Esophagus muscularis mucosa (tissue), 4 donors: ENCODE measurements at regions not wholly inside any gene's neighbourhood (a gene's known extent, or its start where the extent isn't known, plus 50 kb on each side); places are given as distances from the start of the nearest gene placed in this dataset.

ENCODE experiments used
- DNase-seq: peaks from one replicate; pipeline ENCODE4 v3.0.0-alpha.2; 2017; ENCODE audit errors: extremely low spot score
- H3K27ac ChIP-seq, 4 donors: fragments of 200-600 bp; sonication (generic); replicated peaks in 1 of 4; 1 replicate in 3 of 4; 2 replicates in 1 of 4; pipeline ENCODE4 v1.5.1; 2016 to 2019; ENCODE audit warnings: mild to moderate bottlenecking in 1 of 4
- H3K27me3 ChIP-seq, 4 donors: fragments of 200-600 bp; sonication (generic); one replicate each; pipeline versions ENCODE4 v1.5.1 to v1.6.0; 2016 to 2019
- H3K36me3 ChIP-seq, 4 donors: fragments of 200-600 bp; sonication (generic); one replicate each; pipeline ENCODE4 v1.5.1; 2016 to 2019
- H3K4me1 ChIP-seq, 4 donors: fragments of 200-600 bp; sonication (generic); one replicate each; pipeline ENCODE4 v1.5.1; 2016 to 2019
- H3K4me3 ChIP-seq, 4 donors: fragments of 200-600 bp; sonication (generic); 1 replicate in 2 of 4; 2 replicates in 2 of 4; pipeline ENCODE4 v1.5.1; 2016 to 2019; ENCODE audit warnings: mild to moderate bottlenecking in 4 of 4, moderate library complexity in 1 of 4
- H3K9me3 ChIP-seq, 4 donors: fragments of 200-600 bp; sonication (generic); 1 replicate in 3 of 4; 2 replicates in 1 of 4; pipeline ENCODE4 v1.5.1; 2016 to 2019
- EP300 ChIP-seq: sonication (generic); formaldehyde crosslinking; IDR thresholded peaks from one replicate; pipeline ENCODE4 v1.6.1; 2017; ENCODE audit warnings: antibody characterized with exemption
- POLR2A ChIP-seq: fragments of 450-650 bp; IDR thresholded peaks from one replicate; pipeline ENCODE4 v1.6.1; 2017; ENCODE audit warnings: antibody characterized with exemption, moderate library complexity, mild to moderate bottlenecking, low read depth
- POLR2AphosphoS5 ChIP-seq, 2 donors: sonication (generic); formaldehyde crosslinking; IDR thresholded peaks; one replicate each; pipeline ENCODE4 v1.6.1; 2017; ENCODE audit warnings: antibody characterized with exemption in 2 of 2
- WGBS: methylation state at CpG from one replicate; pipeline ENCODE4 v1.1.5; 2018; 5-methylcytosine and 5-hydroxymethylcytosine counted together
- intact Hi-C: fragments of 100-400 bp; cut with DNase I; formaldehyde crosslinking; loops from one replicate; pipeline ENCODE4 v1.15.1; 2023
- TF ChIP-seq, protein P1 (sequence below), 3 experiments: fragments of 200-600 bp in 2 of 3; fragments of 450-650 bp in 1 of 3; sonication (generic) in 2 of 3; IDR thresholded peaks; one replicate each; pipeline ENCODE4 v1.5.1; 2017 to 2019; ENCODE audit warnings: antibody characterized with exemption in 3 of 3, mild to moderate bottlenecking in 2 of 3, moderate library complexity in 1 of 3

DNA sequence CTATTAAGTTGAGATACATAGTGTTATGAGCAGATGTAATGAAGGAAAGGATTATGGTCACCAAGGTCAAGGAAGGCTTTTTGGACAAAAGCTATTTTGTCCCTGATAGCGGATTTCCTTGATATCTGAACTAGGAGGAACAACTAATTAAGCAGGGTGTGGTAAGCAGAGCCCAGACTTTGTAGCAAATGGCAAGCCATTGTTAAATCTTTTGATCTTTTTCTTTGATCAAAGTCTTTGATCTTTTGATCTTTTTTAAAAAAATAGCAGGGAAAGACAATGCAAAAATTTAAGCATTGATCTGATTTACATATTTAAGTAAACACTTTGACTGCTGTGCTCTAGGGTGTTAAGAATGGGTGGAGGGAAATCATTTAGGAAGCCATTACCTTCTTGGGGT, 1242.0 kb downstream of the MAT2B start:
- no peaks in the 10 kb centered on the region for H3K27me3 ChIP-seq
- H3K4me3 ChIP-seq, result no peak overlapping the region
- intact Hi-C loops, result no loop called here
- H3K27ac ChIP-seq, result no peak overlapping the region
- no peaks in the 10 kb centered on the region for H3K9me3 ChIP-seq
- DNase-seq, result no peak
- H3K4me1 ChIP-seq, result no peaks in the 10 kb centered on the region
- WGBS, result 70% methylated on average over 1 of the region's 1 CpG
- TF ChIP-seq POLR2AphosphoS5 (IDR thresholded peaks at IDR 0.05), result no peak
- TF ChIP-seq, protein P1, sequence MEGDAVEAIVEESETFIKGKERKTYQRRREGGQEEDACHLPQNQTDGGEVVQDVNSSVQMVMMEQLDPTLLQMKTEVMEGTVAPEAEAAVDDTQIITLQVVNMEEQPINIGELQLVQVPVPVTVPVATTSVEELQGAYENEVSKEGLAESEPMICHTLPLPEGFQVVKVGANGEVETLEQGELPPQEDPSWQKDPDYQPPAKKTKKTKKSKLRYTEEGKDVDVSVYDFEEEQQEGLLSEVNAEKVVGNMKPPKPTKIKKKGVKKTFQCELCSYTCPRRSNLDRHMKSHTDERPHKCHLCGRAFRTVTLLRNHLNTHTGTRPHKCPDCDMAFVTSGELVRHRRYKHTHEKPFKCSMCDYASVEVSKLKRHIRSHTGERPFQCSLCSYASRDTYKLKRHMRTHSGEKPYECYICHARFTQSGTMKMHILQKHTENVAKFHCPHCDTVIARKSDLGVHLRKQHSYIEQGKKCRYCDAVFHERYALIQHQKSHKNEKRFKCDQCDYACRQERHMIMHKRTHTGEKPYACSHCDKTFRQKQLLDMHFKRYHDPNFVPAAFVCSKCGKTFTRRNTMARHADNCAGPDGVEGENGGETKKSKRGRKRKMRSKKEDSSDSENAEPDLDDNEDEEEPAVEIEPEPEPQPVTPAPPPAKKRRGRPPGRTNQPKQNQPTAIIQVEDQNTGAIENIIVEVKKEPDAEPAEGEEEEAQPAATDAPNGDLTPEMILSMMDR (IDR thresholded peaks at IDR 0.05), result no peak
- H3K36me3 ChIP-seq, result no peaks in the 10 kb centered on the region

GRCh38 chr5:164748861-164749260, 1243.4 kb downstream of the MAT2B start:
- Histone ChIP-seq H3K27ac (no peak overlapping the region), H3K36me3 (no peaks in the 10 kb centered on the region), H3K4me1 (peaks cover 0 to 8% (median 5%) of the 10 kb centered on the region in 4 donors), H3K27me3 (no peaks in the 10 kb centered on the region), H3K4me3 (no peak overlapping the region), H3K9me3 (no peaks in the 10 kb centered on the region)
- intact Hi-C loops, result no loop called here
- TF ChIP-seq EP300 (no peak), POLR2A (no peak), POLR2AphosphoS5 (IDR thresholded peaks at IDR 0.05) (no peak)
- TF ChIP-seq, protein P1 (IDR thresholded peaks at IDR 0.05), result no peak
- DNase-seq, result no peak

GRCh38 chr5:164753434-164753833, 1248.0 kb downstream of the MAT2B start:
- Histone ChIP-seq H3K36me3 (no peaks in the 10 kb centered on the region), H3K9me3 (no peaks in the 10 kb centered on the region), H3K27ac (no peak overlapping the region), H3K4me3 (no peak overlapping the region), H3K27me3 (no peaks in the 10 kb centered on the region), H3K4me1 (peaks cover 0 to 9% (median 5%) of the 10 kb centered on the region in 4 donors)
- TF ChIP-seq, protein P1 (IDR thresholded peaks at IDR 0.05), result no peak
- no peak for TF ChIP-seq POLR2AphosphoS5 (IDR thresholded peaks at IDR 0.05)
- no peak for TF ChIP-seq POLR2A
- no peak for TF ChIP-seq EP300
- WGBS, result 35% methylated on average over 1 of the region's 1 CpG
- intact Hi-C loops, result no loop called here
- DNase-seq, result no peak

GRCh38 chr5:164763206-164763605, 1257.8 kb downstream of the MAT2B start:
- no peak for DNase-seq
- intact Hi-C loops, result no loop called here
- H3K9me3 ChIP-seq, result no peaks in the 10 kb centered on the region
- no peak overlapping the region for H3K27ac ChIP-seq
- H3K36me3 ChIP-seq, result no peaks in the 10 kb centered on the region
- no peaks in the 10 kb centered on the region for H3K4me1 ChIP-seq
- WGBS, result 63% methylated on average over 2 of the region's 2 CpGs
- H3K4me3 ChIP-seq, result no peak overlapping the region
- no peak for TF ChIP-seq EP300
- TF ChIP-seq POLR2AphosphoS5 (IDR thresholded peaks at IDR 0.05), result no peak
- TF ChIP-seq, protein P1 (IDR thresholded peaks at IDR 0.05), result no peak
- no peak for TF ChIP-seq POLR2A
- no peaks in the 10 kb centered on the region for H3K27me3 ChIP-seq

DNA sequence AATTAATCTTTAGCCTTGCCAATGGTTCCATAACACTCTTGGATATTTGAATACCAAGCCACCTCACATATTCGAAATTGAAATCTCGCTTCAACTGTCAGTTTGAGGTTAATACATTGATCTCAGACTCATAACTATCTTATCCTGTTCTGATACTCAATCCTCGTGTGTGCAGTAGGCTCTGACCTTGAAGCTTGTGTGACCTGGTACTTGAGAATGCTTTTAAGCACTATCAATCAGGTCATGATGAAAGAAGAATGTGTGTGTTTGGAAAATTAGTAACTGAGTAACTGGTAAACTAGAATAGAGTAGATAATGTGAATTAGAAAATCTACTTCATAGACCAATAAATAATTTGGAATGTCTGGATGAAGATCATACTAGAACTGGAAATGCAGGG, 1266.7 kb downstream of the MAT2B start:
- DNase-seq, result no peak
- no peak for TF ChIP-seq POLR2AphosphoS5 (IDR thresholded peaks at IDR 0.05)
- TF ChIP-seq, protein P1 (IDR thresholded peaks at IDR 0.05), result no peak
- TF ChIP-seq POLR2A, result no peak
- no peak for TF ChIP-seq EP300
- no peaks in the 10 kb centered on the region for H3K9me3 ChIP-seq
- no peaks in the 10 kb centered on the region for H3K4me1 ChIP-seq
- no peak overlapping the region for H3K27ac ChIP-seq
- 78% methylated on average over 3 of the region's 3 CpGs for WGBS
- H3K36me3 ChIP-seq, result no peaks in the 10 kb centered on the region
- no peak overlapping the region for H3K4me3 ChIP-seq
- H3K27me3 ChIP-seq, result no peaks in the 10 kb centered on the region
- intact Hi-C loops, result no loop called here
